ENCODE measurements at regions not wholly inside any gene's neighbourhood (a gene's known extent, or its start where the extent isn't known, plus 50 kb on each side); places are given as distances from the start of the nearest gene placed in this dataset.
"Not testable (repeated sequence)": the region's sequence is repeated elsewhere in the genome, so short reads cannot be mapped to it uniquely, and the experiment has no call there.

GRCh38 chr14:48193893-48194292, 518.5 kb upstream of the MDGA2 start:
- no peak for DNase-seq

- DNase-seq: not testable (repeated sequence)
Measured at GRCh38 chr14:48149624-48150023, 474.2 kb upstream of the MDGA2 start.

GRCh38 chr14:48140804-48141203, 465.4 kb upstream of the MDGA2 start:
- DNase-seq: no peak

GRCh38 chr14:48129472-48129871, 454.1 kb upstream of the MDGA2 start:
- DNase-seq: no peak

- no peak for DNase-seq
Measured at GRCh38 chr14:48127674-48128073, 452.3 kb upstream of the MDGA2 start.

GRCh38 chr14:48125654-48126053, 450.2 kb upstream of the MDGA2 start:
- DNase-seq: no peak

GRCh38 chr14:48113713-48114112, 438.3 kb upstream of the MDGA2 start:
- no peak for DNase-seq

- no peak for DNase-seq
Measured at GRCh38 chr14:48111151-48111550, 435.7 kb upstream of the MDGA2 start.

- DNase-seq: no peak
Measured at GRCh38 chr14:48107646-48108045, 432.2 kb upstream of the MDGA2 start.

- DNase-seq: no peak
Measured at GRCh38 chr14:48096897-48097296, 421.5 kb upstream of the MDGA2 start.

- no peak for DNase-seq
Measured at GRCh38 chr14:48086516-48086915, 411.1 kb upstream of the MDGA2 start.

- DNase-seq: no peak
Measured at GRCh38 chr14:48075487-48075886, 400.1 kb upstream of the MDGA2 start.

GRCh38 chr14:48052973-48053372, 377.6 kb upstream of the MDGA2 start:
- DNase-seq: no peak

GRCh38 chr14:48035836-48036235, 360.4 kb upstream of the MDGA2 start:
- DNase-seq: no peak

- no peak for DNase-seq
Measured at GRCh38 chr14:48027115-48027514, 351.7 kb upstream of the MDGA2 start.

- no peak for DNase-seq
Measured at GRCh38 chr14:48023881-48024280, 348.5 kb upstream of the MDGA2 start.

- not testable (repeated sequence) for DNase-seq
Measured at GRCh38 chr14:48011484-48011883, 336.1 kb upstream of the MDGA2 start.

- DNase-seq: no peak
Measured at GRCh38 chr14:48008646-48009045, 333.2 kb upstream of the MDGA2 start.

GRCh38 chr14:48005986-48006385, 330.6 kb upstream of the MDGA2 start:
- no peak for DNase-seq

- DNase-seq: no peak
Measured at GRCh38 chr14:47993883-47994282, 318.5 kb upstream of the MDGA2 start.

GRCh38 chr14:47988175-47988574, 312.8 kb upstream of the MDGA2 start:
- DNase-seq: no peak

- no peak for DNase-seq
Measured at GRCh38 chr14:47978871-47979270, 303.5 kb upstream of the MDGA2 start.

GRCh38 chr14:47976139-47976538, 300.7 kb upstream of the MDGA2 start:
- DNase-seq: no peak

- DNase-seq: no peak
Measured at GRCh38 chr14:47966076-47966810, 290.8 kb upstream of the MDGA2 start.

- no peak for DNase-seq
Measured at GRCh38 chr14:47961634-47962033, 286.2 kb upstream of the MDGA2 start.
